Gastrocnemius medialis (tissue), 4 donors: ENCODE measurements at regions not wholly inside any gene's neighbourhood (a gene's known extent, or its start where the extent isn't known, plus 50 kb on each side); places are given as distances from the start of the nearest gene placed in this dataset.

Experiments
- CTCF ChIP-seq, 5 experiments: fragments of 450-650 bp in 3 of 5; fragments of 200-600 bp in 2 of 5; sonication (generic) in 2 of 5; IDR thresholded peaks in 4 of 5; conservative IDR thresholded peaks in 1 of 5; 1 replicate in 4 of 5; 2 replicates in 1 of 5; pipeline ENCODE4 v1.5.1; 2016 to 2019; ENCODE audit warnings: antibody characterized with exemption in 5 of 5, mild to moderate bottlenecking in 3 of 5, moderate library complexity in 3 of 5
- POLR2A ChIP-seq, 2 donors: fragments of 450-650 bp; IDR thresholded peaks; one replicate each; pipeline ENCODE4 v1.6.1; 2017; ENCODE audit warnings: antibody characterized with exemption in 2 of 2, mild to moderate bottlenecking in 2 of 2, moderate library complexity in 2 of 2

- TF ChIP-seq CTCF (IDR thresholded peaks at IDR 0.05 in 4 of 5, conservative IDR thresholded peaks at IDR 0.05 in 1 of 5): no peak
- TF ChIP-seq POLR2A (IDR thresholded peaks at IDR 0.05): no peak
These were observed 220.1 kb downstream of the TEX36 start for GRCh38 chr10:125462845-125463244.
